ENCODE measurements at regions not wholly inside any gene's neighbourhood (a gene's known extent, or its start where the extent isn't known, plus 50 kb on each side); places are given as distances from the start of the nearest gene placed in this dataset.

DNA sequence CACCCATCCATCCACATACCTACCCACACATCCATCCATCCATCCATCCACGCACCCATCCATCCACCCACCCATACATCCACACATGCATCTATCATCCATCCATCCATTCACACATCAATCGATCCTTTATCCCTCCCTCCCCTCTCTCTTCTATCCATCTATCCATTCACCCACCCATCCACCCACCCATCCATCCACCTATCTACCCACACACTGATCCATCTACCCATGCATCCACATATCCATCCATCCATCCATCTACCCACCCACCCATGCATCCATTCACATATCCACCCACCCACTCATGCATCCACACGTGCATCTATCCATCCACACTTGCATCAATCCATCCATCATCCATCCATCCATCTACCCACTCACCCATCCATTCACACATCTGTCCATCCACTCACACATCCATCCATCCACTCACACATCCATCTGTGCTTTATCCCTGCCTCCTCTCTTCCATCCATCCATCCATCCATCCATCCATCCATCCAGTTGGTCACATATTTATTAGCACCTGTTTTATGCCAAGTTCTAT, 366.1 kb downstream of the CTTN start:
- no peak for DNase-seq (ENCODE audit: low read depth in 2 of 2)
- no peak overlapping the region for H3K4me3 ChIP-seq (replicated peaks in 1 of 2; ENCODE audit: low read depth in 2 of 2, low read length in 2 of 2)
- TF ChIP-seq, protein P1, sequence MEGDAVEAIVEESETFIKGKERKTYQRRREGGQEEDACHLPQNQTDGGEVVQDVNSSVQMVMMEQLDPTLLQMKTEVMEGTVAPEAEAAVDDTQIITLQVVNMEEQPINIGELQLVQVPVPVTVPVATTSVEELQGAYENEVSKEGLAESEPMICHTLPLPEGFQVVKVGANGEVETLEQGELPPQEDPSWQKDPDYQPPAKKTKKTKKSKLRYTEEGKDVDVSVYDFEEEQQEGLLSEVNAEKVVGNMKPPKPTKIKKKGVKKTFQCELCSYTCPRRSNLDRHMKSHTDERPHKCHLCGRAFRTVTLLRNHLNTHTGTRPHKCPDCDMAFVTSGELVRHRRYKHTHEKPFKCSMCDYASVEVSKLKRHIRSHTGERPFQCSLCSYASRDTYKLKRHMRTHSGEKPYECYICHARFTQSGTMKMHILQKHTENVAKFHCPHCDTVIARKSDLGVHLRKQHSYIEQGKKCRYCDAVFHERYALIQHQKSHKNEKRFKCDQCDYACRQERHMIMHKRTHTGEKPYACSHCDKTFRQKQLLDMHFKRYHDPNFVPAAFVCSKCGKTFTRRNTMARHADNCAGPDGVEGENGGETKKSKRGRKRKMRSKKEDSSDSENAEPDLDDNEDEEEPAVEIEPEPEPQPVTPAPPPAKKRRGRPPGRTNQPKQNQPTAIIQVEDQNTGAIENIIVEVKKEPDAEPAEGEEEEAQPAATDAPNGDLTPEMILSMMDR (IDR thresholded peaks at IDR 0.05; ENCODE audit: low read depth, low read length) = no peak

DNA sequence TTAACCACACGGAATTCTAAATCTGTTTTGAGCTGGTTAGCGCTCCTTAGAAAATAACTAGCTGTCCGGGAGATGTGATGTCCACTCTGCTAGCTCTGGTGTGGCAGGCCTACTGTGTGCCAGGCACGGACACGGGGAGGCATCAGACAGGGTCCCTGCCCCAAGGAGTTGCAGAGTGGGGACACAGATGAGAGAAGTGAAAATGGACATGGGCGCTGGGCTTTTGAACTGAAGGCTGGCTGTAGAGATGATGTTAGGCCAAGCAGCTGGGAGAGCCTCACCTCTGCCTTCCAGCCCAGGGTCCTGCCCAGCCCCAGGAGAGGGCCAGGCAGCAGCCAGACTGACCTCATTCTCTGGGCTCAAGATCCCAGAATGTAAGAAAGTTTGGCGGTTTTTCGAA, 368.6 kb downstream of the CTTN start:
- DNase-seq (ENCODE audit: low read depth in 2 of 2) = no peak
- H3K4me3 ChIP-seq (replicated peaks in 1 of 2; ENCODE audit: low read depth in 2 of 2, low read length in 2 of 2) = no peak overlapping the region
- TF ChIP-seq, protein P1 (IDR thresholded peaks at IDR 0.05; ENCODE audit: low read depth, low read length) = no peak

DNA sequence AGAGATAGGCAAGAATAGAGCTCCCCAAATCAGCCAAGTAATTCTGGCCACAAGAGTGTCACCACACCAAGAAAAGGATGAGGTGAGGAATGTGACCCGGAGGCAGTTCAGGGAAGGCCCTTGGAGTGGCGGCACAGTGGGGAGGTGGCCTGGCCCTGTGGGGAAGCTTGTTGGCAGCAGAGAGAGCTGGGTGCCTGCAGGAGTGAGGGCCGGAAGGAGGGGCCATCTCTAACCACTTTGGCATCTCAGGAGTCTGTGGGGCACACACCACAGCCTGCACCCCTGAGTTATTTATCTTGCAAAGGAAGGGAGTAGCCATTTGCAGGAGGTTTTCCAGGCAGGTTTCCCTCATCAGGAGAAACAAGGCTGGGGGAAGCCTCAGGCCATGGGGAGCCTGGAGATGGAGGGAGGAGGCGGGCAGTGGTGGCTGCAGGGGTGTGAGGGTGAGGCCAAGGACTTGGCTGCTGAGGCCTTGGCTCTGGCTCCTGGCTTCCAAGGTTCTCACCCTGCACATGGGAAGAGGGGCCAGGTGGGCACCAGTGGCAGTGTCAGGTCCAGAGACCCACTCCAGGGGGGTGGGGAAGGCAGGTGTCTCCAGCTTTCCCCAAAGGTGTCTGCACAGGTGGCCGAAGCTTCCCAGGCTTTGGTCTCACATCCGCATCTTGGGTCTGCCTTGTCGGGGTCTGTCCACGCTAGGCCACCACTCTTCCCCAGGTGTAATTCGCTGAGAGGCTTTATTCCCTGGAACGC, 370.2 kb downstream of the CTTN start:
- no peak overlapping the region for H3K4me3 ChIP-seq (replicated peaks in 1 of 2; ENCODE audit: low read depth in 2 of 2, low read length in 2 of 2)
- TF ChIP-seq, protein P1 (IDR thresholded peaks at IDR 0.05; ENCODE audit: low read depth, low read length) = no peak
- no peak for DNase-seq (ENCODE audit: low read depth in 2 of 2)

DNA sequence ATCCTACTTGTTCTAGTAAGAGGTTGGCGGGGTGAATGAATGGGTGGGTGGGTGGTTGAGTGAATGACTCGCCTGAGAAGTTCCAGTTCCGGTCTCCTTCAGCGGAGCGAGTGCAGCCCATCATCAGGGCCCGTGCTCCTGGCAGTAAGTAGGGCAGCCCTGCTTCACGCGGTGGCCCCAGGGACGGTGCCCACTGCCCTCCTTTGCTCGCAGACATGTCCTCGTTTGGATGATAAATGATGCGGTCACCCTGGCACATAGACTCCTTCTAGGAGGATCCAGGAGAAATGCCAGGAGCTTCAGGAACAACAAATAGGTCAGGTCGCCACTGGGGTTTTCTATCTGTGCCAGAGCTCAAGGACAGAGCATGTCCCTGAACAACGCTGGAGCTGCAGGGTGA, 370.8 kb downstream of the CTTN start:
- DNase-seq (ENCODE audit: low read depth in 2 of 2) = no peak
- H3K4me3 ChIP-seq (replicated peaks in 1 of 2; ENCODE audit: low read depth in 2 of 2, low read length in 2 of 2) = no peak overlapping the region
- TF ChIP-seq, protein P1 (IDR thresholded peaks at IDR 0.05; ENCODE audit: low read depth, low read length) = no peak

DNA sequence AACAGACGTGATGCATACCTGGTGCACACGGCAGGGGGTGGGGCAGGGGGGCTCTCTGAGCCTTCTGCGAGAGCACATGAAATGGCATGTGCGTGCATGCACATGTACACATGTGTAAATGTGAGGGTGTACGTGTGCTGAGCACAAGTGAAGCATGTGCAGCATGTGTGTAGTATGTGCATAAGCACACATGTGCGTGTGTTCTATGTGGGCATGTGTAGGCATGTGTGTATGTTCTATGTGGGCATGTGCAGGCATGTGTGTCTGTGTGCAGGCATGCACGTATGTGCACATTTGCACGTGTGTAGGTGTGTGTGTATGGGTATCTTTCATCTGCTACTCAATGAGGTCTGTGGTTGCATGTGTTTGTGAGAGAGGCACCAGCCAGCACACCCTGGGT, 371.2 kb downstream of the CTTN start:
- no peak overlapping the region for H3K4me3 ChIP-seq (replicated peaks in 1 of 2; ENCODE audit: low read depth in 2 of 2, low read length in 2 of 2)
- TF ChIP-seq, protein P1 (IDR thresholded peaks at IDR 0.05; ENCODE audit: low read depth, low read length) = no peak
- DNase-seq (ENCODE audit: low read depth in 2 of 2) = no peak

DNA sequence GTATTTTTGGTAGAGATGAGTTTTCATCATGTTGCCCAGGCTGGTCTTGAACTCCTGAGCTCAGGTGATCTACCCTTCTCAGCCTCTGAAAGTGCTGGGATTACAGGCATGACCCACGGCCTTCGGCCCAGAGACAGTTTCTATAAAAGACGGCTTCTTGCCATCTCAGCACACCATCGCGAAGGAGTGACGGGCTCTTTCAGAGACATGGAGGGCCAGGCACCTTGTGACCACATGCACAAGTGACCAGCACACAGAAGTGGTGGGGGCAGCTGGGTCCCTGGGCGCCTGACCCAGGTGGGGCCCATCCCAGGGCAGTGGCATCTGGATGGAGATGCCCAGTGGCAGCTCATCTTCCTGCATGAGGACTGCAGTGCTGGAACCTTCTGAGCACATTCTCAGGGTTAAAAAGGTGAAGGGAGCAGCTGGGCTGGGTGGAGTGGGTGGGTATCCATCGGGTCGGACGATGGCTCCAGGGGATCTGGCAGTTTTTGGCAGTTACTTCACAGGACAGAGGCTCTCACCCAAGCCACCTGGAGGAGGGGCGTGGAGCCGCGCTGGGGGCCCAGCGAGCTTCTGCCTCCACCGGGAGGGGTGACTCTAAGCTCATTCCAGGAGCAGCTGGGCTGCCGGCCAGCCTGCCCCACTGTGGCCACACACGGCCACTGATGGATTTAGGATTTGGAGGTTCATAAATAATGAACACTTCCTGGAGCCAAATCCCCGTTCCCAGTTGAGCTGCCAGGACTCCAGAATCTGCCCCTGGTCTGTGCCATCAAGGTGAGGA, 373.0 kb downstream of the CTTN start:
- TF ChIP-seq, protein P1 (IDR thresholded peaks at IDR 0.05; ENCODE audit: low read depth, low read length) = no peak
- H3K4me3 ChIP-seq (replicated peaks in 1 of 2; ENCODE audit: low read depth in 2 of 2, low read length in 2 of 2) = no peak overlapping the region
- no peak for DNase-seq (ENCODE audit: low read depth in 2 of 2)

Data from cardiac fibroblast (primary cell).